Loucy (cell line): ENCODE measurements at regions not wholly inside any gene's neighbourhood (a gene's known extent, or its start where the extent isn't known, plus 50 kb on each side); places are given as distances from the start of the nearest gene placed in this dataset.

Experiments used
- H2AFZ ChIP-seq: fragments of 200-600 bp; sonication (generic); 2 replicates; pipeline ENCODE4 v1.6.0; 2016; ENCODE audit warnings: antibody characterized with exemption, mild to moderate bottlenecking, low read length, moderate library complexity
- H3F3A ChIP-seq: fragments of 200-600 bp; 2 replicates; pipeline ENCODE4 v1.6.0; 2016; ENCODE audit warnings: antibody characterized with exemption, low read depth, mild to moderate bottlenecking
- H3K27me3 ChIP-seq: fragments of 200-600 bp; sonication (generic); 2 replicates; pipeline ENCODE4 v1.6.1; 2014; ENCODE audit warnings: low read length, mild to moderate bottlenecking; ENCODE audit not compliant: insufficient read depth, poor library complexity, severe bottlenecking
- H3K36me3 ChIP-seq: fragments of 200-600 bp; sonication (generic); 2 replicates; pipeline ENCODE4 v1.6.1; 2016; ENCODE audit warnings: low read length; ENCODE audit not compliant: insufficient read depth
- H3K4me1 ChIP-seq: fragments of 200-600 bp; sonication (generic); 2 replicates; pipeline ENCODE4 v1.5.1; 2014; ENCODE audit warnings: low read length, mild to moderate bottlenecking; ENCODE audit not compliant: insufficient read depth, poor library complexity, severe bottlenecking
- H3K4me2 ChIP-seq: fragments of 200-600 bp; sonication (generic); 2 replicates; pipeline ENCODE4 v1.6.0; 2014; ENCODE audit warnings: antibody characterized with exemption, low read length, low read depth, mild to moderate bottlenecking; ENCODE audit not compliant: poor library complexity, severe bottlenecking
- H3K4me3 ChIP-seq: fragments of 200-600 bp; sonication (generic); 2 replicates; pipeline ENCODE4 v1.5.1; 2014; ENCODE audit warnings: low read length, mild to moderate bottlenecking, mixed read lengths; ENCODE audit not compliant: poor library complexity, severe bottlenecking
- H3K79me2 ChIP-seq: fragments of 200-600 bp; sonication (generic); 2 replicates; pipeline ENCODE4 v1.6.1; 2014; ENCODE audit warnings: low read length; ENCODE audit not compliant: insufficient read depth
- H3K9ac ChIP-seq: fragments of 200-600 bp; sonication (generic); 2 replicates; pipeline ENCODE4 v1.6.0; 2014; ENCODE audit warnings: mild to moderate bottlenecking, low read depth, low read length, moderate library complexity; ENCODE audit not compliant: poor library complexity, severe bottlenecking
- H3K9me2 ChIP-seq: fragments of 200-600 bp; sonication (generic); replicated peaks from 2 replicates; pipeline ENCODE4 v1.6.1; 2016; ENCODE audit warnings: low read depth, low read length, mixed read lengths
- H3K9me3 ChIP-seq: fragments of 200-600 bp; sonication (generic); 2 replicates; pipeline ENCODE4 v1.6.1; 2014; ENCODE audit warnings: mild to moderate bottlenecking, antibody characterized with exemption, low read length, low read depth; ENCODE audit not compliant: insufficient read depth
- H4K20me1 ChIP-seq: fragments of 200-600 bp; sonication (generic); 2 replicates; pipeline ENCODE4 v1.6.0; 2014; ENCODE audit warnings: antibody characterized with exemption, low read length, mild to moderate bottlenecking; ENCODE audit not compliant: insufficient read depth, poor library complexity, severe bottlenecking
- EZH2phosphoT487 ChIP-seq: fragments of 200-600 bp; IDR thresholded peaks from 2 replicates; pipeline ENCODE4 v1.6.1; 2018; ENCODE audit warnings: antibody characterized with exemption, mild to moderate bottlenecking, moderate library complexity, borderline replicate concordance
- TF ChIP-seq, protein P1 (sequence below): fragments of 200-600 bp; sonication (generic); conservative IDR thresholded peaks from 2 replicates; pipeline ENCODE4 v1.5.1; 2014; ENCODE audit warnings: mild to moderate bottlenecking, antibody characterized with exemption, low read length

- no peaks in the 10 kb centered on the region for H3K79me2 ChIP-seq
- no peaks in the 10 kb centered on the region for H3K9me2 ChIP-seq
- H3K4me3 ChIP-seq, result no peak overlapping the region
- no peak overlapping the region for H3K9ac ChIP-seq
- no peaks in the 10 kb centered on the region for H4K20me1 ChIP-seq
- no peaks in the 10 kb centered on the region for H3K36me3 ChIP-seq
- H2AFZ ChIP-seq, result no peak overlapping the region
- TF ChIP-seq, protein P1, sequence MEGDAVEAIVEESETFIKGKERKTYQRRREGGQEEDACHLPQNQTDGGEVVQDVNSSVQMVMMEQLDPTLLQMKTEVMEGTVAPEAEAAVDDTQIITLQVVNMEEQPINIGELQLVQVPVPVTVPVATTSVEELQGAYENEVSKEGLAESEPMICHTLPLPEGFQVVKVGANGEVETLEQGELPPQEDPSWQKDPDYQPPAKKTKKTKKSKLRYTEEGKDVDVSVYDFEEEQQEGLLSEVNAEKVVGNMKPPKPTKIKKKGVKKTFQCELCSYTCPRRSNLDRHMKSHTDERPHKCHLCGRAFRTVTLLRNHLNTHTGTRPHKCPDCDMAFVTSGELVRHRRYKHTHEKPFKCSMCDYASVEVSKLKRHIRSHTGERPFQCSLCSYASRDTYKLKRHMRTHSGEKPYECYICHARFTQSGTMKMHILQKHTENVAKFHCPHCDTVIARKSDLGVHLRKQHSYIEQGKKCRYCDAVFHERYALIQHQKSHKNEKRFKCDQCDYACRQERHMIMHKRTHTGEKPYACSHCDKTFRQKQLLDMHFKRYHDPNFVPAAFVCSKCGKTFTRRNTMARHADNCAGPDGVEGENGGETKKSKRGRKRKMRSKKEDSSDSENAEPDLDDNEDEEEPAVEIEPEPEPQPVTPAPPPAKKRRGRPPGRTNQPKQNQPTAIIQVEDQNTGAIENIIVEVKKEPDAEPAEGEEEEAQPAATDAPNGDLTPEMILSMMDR, result no peak
- no peak for TF ChIP-seq EZH2phosphoT487
- no peak overlapping the region for H3K4me2 ChIP-seq
- H3K27me3 ChIP-seq, result no peaks in the 10 kb centered on the region
- H3K9me3 ChIP-seq, result no peaks in the 10 kb centered on the region
- H3F3A ChIP-seq, result no peaks in the 10 kb centered on the region
- no peaks in the 10 kb centered on the region for H3K4me1 ChIP-seq
Observed at GRCh38 chr6:90765491-90765890, 178.6 kb upstream of the MAP3K7 start.

GRCh38 chr6:90764001-90764400 lies 177.1 kb upstream of the MAP3K7 start:
- Histone ChIP-seq H3K4me2 (no peak overlapping the region), H3K27me3 (no peaks in the 10 kb centered on the region), H3K4me3 (no peak overlapping the region), H3K9me3 (no peaks in the 10 kb centered on the region), H3K9me2 (no peaks in the 10 kb centered on the region), H3K9ac (no peak overlapping the region), H3F3A (no peaks in the 10 kb centered on the region), H3K36me3 (no peaks in the 10 kb centered on the region), H2AFZ (no peak overlapping the region), H4K20me1 (no peaks in the 10 kb centered on the region), H3K4me1 (no peaks in the 10 kb centered on the region), H3K79me2 (no peaks in the 10 kb centered on the region)
- no peak for TF ChIP-seq EZH2phosphoT487
- TF ChIP-seq, protein P1, result no peak

DNA sequence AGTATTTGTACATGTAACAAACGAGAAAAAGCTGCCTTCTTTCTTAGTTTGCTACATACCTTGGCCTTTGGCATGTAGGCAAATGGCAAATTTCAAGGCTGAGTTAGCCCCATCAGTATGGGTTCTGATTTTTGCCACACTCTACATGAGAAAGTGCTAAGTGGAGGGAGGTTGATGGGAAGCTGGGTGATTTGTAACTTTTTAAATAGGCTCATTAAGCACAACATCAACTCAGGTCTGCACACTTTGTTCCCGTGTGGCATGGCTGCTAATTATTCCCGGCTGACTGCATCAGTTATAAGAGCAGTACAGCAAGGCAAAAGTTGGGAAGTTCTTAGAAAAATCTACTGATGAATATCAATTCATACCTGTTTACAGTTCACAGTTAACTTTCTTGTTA lies 172.8 kb upstream of the MAP3K7 start:
- no peak overlapping the region for H2AFZ ChIP-seq
- no peaks in the 10 kb centered on the region for H3K4me1 ChIP-seq
- no peaks in the 10 kb centered on the region for H3K27me3 ChIP-seq
- H3K9me3 ChIP-seq, result no peaks in the 10 kb centered on the region
- H4K20me1 ChIP-seq, result no peaks in the 10 kb centered on the region
- no peaks in the 10 kb centered on the region for H3F3A ChIP-seq
- no peak overlapping the region for H3K4me3 ChIP-seq
- no peak overlapping the region for H3K4me2 ChIP-seq
- TF ChIP-seq, protein P1, result no peak
- TF ChIP-seq EZH2phosphoT487, result no peak
- H3K79me2 ChIP-seq, result no peaks in the 10 kb centered on the region
- no peak overlapping the region for H3K9ac ChIP-seq
- no peaks in the 10 kb centered on the region for H3K36me3 ChIP-seq
- no peaks in the 10 kb centered on the region for H3K9me2 ChIP-seq
